ENCODE measurements at regions not wholly inside any gene's neighbourhood (a gene's known extent, or its start where the extent isn't known, plus 50 kb on each side); places are given as distances from the start of the nearest gene placed in this dataset.

DNA sequence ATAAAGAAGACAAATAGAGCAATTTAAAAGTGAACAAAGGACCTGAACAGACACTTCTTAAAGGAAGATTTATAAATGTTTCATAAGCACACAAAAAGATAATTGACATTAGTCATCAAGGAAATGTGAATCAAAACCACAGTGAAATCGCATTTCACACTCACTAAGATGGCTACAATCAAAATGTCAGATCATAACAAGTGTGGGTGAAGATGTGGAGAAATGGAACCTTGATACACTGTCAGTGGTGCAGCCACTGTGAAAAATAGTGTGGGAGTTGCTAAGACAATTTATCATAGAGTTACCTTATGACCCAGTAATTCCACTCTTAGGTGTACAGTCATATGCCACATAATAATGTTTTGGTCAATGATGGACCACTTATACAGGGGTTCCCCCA is 54.5 kb upstream of the HTR4 start:
- no peak for TF ChIP-seq POLR2AphosphoS5 (IDR thresholded peaks at IDR 0.05; ENCODE audit: insufficient read depth in 1 of 2, low read depth in 1 of 2)

DNA sequence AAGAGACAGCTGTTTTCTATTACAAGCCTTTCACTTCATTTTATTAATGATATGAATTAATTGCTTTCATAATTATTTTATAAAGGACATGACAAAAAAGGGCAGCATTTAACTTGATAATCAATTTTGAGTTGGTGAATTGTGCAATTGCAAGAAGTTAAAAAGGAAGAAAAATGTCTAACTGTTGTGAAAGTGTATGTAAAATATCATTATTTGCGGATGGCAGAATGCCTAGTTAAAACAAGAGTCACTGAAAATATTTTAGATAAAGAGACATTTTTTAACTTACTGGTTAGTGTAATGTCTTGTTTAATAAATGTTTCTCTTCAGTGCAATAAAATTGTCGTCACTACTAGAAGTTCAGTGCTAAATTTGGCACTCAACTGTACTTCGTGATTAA is 57.6 kb upstream of the HTR4 start:
- no peaks in the 10 kb centered on the region for H3K27me3 ChIP-seq
- H3K27ac ChIP-seq, result no peak overlapping the region
- DNase-seq (ENCODE audit: extremely low spot score in 2 of 2), result no peak
- H3K9me3 ChIP-seq, result no peaks in the 10 kb centered on the region
- TF ChIP-seq POLR2A (IDR thresholded peaks at IDR 0.05) (no peak), POLR2AphosphoS5 (IDR thresholded peaks at IDR 0.05; ENCODE audit: insufficient read depth in 1 of 2, low read depth in 1 of 2) (no peak)
- TF ChIP-seq, protein P1, sequence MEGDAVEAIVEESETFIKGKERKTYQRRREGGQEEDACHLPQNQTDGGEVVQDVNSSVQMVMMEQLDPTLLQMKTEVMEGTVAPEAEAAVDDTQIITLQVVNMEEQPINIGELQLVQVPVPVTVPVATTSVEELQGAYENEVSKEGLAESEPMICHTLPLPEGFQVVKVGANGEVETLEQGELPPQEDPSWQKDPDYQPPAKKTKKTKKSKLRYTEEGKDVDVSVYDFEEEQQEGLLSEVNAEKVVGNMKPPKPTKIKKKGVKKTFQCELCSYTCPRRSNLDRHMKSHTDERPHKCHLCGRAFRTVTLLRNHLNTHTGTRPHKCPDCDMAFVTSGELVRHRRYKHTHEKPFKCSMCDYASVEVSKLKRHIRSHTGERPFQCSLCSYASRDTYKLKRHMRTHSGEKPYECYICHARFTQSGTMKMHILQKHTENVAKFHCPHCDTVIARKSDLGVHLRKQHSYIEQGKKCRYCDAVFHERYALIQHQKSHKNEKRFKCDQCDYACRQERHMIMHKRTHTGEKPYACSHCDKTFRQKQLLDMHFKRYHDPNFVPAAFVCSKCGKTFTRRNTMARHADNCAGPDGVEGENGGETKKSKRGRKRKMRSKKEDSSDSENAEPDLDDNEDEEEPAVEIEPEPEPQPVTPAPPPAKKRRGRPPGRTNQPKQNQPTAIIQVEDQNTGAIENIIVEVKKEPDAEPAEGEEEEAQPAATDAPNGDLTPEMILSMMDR (IDR thresholded peaks at IDR 0.05), result no peak
- intact Hi-C loops (cut with DNase I), result no loop called here
- no peak overlapping the region for H3K4me3 ChIP-seq
- H3K36me3 ChIP-seq, result no peaks in the 10 kb centered on the region
- H3K4me1 ChIP-seq, result no peaks in the 10 kb centered on the region

More for the DNA sequence above, 54.5 kb upstream of the HTR4 start:
- no peak for DNase-seq (ENCODE audit: extremely low spot score in 2 of 2)
- H3K27ac ChIP-seq, result no peak overlapping the region
- H3K4me1 ChIP-seq, result no peaks in the 10 kb centered on the region
- H3K27me3 ChIP-seq, result no peaks in the 10 kb centered on the region
- no peaks in the 10 kb centered on the region for H3K36me3 ChIP-seq
- intact Hi-C loops (cut with DNase I), result no loop called here
- no peak overlapping the region for H3K4me3 ChIP-seq
- no peaks in the 10 kb centered on the region for H3K9me3 ChIP-seq

DNA sequence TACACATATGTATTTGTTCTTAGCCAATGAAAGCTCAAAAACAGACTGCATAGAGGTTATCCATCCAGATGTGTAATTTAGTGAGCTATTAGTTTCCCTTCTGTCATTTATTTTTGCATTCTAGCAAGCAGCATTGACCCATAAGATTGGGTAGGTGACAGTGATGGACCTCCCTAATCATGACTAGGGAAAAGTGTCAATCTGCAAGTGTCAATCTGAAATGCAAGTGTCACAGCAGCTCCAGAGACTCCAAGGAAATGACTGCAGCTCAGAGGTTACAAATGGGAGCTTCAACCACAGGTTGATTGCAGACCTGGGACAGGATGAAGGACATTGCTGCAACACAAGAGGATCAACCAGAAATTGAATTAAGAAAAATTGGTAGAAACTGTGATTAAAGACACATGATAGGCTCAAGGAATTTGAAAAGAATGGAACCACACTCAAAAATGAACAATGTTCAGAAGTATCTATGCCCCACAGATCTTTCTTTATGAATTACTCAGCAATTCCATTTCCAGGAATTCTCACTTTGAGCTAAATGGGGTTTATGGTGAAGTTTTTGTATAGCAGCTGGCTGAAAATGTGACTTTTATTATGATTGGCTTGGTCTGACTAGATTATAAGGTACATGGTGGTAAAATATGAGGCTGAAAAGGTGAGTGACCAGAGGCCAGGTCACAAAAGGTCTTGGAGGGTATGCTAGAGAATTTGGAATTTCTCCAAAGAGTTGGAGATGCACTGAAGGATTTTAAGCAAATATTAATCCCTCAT is 59.6 kb upstream of the HTR4 start:
- Histone ChIP-seq H3K27me3 (no peaks in the 10 kb centered on the region), H3K4me3 (no peak overlapping the region), H3K36me3 (no peaks in the 10 kb centered on the region), H3K9me3 (no peaks in the 10 kb centered on the region), H3K27ac (no peak overlapping the region), H3K4me1 (no peaks in the 10 kb centered on the region)
- TF ChIP-seq POLR2AphosphoS5 (IDR thresholded peaks at IDR 0.05; ENCODE audit: insufficient read depth in 1 of 2, low read depth in 1 of 2) (no peak), POLR2A (IDR thresholded peaks at IDR 0.05) (no peak)
- TF ChIP-seq, protein P1 (IDR thresholded peaks at IDR 0.05), result no peak
- intact Hi-C loops (cut with DNase I), result no loop called here
- DNase-seq (ENCODE audit: extremely low spot score in 2 of 2), result no peak

DNA sequence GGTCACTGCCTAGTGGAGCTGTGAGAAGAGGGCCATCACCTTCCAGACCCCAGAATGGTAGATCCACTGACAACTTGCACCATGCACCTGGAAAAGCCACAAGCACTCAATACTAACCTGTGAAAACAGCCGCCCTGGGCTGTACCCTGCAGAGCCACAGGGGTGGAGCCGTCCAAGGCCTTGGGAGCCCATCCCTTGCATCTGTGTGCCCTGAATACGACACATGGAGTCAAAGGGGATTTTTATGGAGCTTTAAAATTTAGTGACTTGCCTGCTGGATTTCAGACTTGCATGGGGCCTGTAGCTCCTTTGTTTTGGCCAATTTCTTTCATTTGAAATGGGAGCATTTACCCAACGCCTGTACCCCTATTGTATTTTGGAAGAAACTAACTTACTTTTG is 62.4 kb upstream of the HTR4 start:
- Histone ChIP-seq H3K4me1 (no peaks in the 10 kb centered on the region), H3K9me3 (no peaks in the 10 kb centered on the region), H3K36me3 (no peaks in the 10 kb centered on the region), H3K4me3 (no peak overlapping the region), H3K27me3 (no peaks in the 10 kb centered on the region), H3K27ac (no peak overlapping the region)
- TF ChIP-seq POLR2AphosphoS5 (IDR thresholded peaks at IDR 0.05; ENCODE audit: insufficient read depth in 1 of 2, low read depth in 1 of 2), result no peak
- DNase-seq (ENCODE audit: extremely low spot score in 2 of 2), result no peak
- intact Hi-C loops (cut with DNase I), result no loop called here

DNA sequence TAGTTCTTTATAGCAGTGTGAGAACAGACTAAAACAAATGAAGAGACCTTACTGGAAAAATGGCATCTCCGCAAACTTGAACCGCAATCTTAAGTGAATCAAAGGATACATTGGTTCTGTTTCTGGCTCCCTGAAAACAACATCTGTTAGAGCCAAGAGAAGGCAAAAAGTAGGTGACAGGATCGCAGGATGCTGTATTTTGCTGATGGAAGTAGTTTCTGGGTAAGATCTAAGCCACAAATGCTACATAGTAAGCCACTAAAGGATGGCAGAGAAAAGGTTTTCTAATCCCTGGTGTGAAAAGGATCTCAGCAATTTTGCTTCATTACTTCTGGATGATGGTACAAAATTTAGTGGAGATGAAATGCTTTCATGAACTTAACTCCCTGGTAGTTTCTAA is 63.3 kb upstream of the HTR4 start:
- DNase-seq (ENCODE audit: extremely low spot score in 2 of 2), result no peak
- H3K36me3 ChIP-seq, result no peaks in the 10 kb centered on the region
- no peak overlapping the region for H3K4me3 ChIP-seq
- no peaks in the 10 kb centered on the region for H3K27me3 ChIP-seq
- H3K27ac ChIP-seq, result no peak overlapping the region
- H3K4me1 ChIP-seq, result no peaks in the 10 kb centered on the region
- TF ChIP-seq POLR2A (IDR thresholded peaks at IDR 0.05) (no peak), POLR2AphosphoS5 (IDR thresholded peaks at IDR 0.05; ENCODE audit: insufficient read depth in 1 of 2, low read depth in 1 of 2) (no peak)
- TF ChIP-seq, protein P1 (IDR thresholded peaks at IDR 0.05), result no peak
- no peaks in the 10 kb centered on the region for H3K9me3 ChIP-seq
- intact Hi-C loops (cut with DNase I), result no loop called here

DNA sequence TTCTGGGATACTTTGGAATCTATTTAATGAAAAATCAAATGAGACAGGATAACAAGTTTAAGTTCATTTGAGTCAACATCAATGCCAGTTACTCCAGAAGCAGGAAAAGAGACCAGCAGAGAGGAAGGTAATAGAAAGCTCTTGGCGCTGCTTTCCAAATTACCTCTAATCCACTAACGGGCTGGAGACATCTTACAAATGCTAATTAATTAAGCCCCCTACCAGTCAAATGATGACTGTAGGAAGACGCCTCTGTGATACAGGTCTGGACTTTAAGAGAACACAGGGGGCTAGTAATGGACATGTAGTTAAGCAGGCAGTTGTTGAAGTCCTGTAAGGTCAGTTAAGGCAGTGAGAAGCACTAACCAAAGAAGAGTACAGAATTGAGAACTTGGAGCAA is 65.3 kb upstream of the HTR4 start:
- TF ChIP-seq POLR2A (IDR thresholded peaks at IDR 0.05) (no peak), POLR2AphosphoS5 (IDR thresholded peaks at IDR 0.05; ENCODE audit: insufficient read depth in 1 of 2, low read depth in 1 of 2) (no peak)
- TF ChIP-seq, protein P1 (IDR thresholded peaks at IDR 0.05), result no peak
- DNase-seq (ENCODE audit: extremely low spot score in 2 of 2), result no peak
- Histone ChIP-seq H3K27ac (no peak overlapping the region), H3K9me3 (no peaks in the 10 kb centered on the region), H3K27me3 (no peaks in the 10 kb centered on the region), H3K4me3 (no peak overlapping the region), H3K36me3 (no peaks in the 10 kb centered on the region), H3K4me1 (no peaks in the 10 kb centered on the region)
- intact Hi-C loops (cut with DNase I), result no loop called here

All from vagina (tissue), 2 donors.